GM19463 (cell line): ENCODE measurements at regions not wholly inside any gene's neighbourhood (a gene's known extent, or its start where the extent isn't known, plus 50 kb on each side); places are given as distances from the start of the nearest gene placed in this dataset.

Experiments used
- ATAC-seq: cut with Tn5 transposase; IDR thresholded peaks from one replicate; pipeline ENCODE4 v1.9.1; 2021; ENCODE audit warnings: mild to moderate bottlenecking, moderate library complexity; ENCODE audit not compliant: unreplicated experiment

- ATAC-seq, result no peak
These were observed 64.3 kb upstream of the BMPER start for GRCh38 chr7:33841031-33841430.

GRCh38 chr7:33841705-33842129, 63.6 kb upstream of the BMPER start:
- no peak for ATAC-seq

- ATAC-seq, result no peak
These were observed 63.2 kb upstream of the BMPER start for GRCh38 chr7:33842150-33842549.

GRCh38 chr7:33845991-33846509, 59.3 kb upstream of the BMPER start:
- ATAC-seq, result no peak

GRCh38 chr7:33849004-33849403, 56.3 kb upstream of the BMPER start:
- ATAC-seq, result no peak

GRCh38 chr7:33849971-33850559, 55.3 kb upstream of the BMPER start:
- ATAC-seq, result no peak

- no peak for ATAC-seq
These were observed 54.6 kb upstream of the BMPER start for GRCh38 chr7:33850768-33851167.

GRCh38 chr7:33852838-33853237, 52.5 kb upstream of the BMPER start:
- ATAC-seq, result no peak

GRCh38 chr7:33853361-33854062, 51.8 kb upstream of the BMPER start:
- ATAC-seq, result no peak

GRCh38 chr7:33854178-33854577, 51.2 kb upstream of the BMPER start:
- ATAC-seq, result no peak

GRCh38 chr7:33854801-33855350, 50.5 kb upstream of the BMPER start:
- no peak for ATAC-seq
